OCI-LY7 (cell line): ENCODE measurements at regions not wholly inside any gene's neighbourhood (a gene's known extent, or its start where the extent isn't known, plus 50 kb on each side); places are given as distances from the start of the nearest gene placed in this dataset.

Experiments
- BruUV-seq: library from RNA; stranded (reverse); fragments of 400-500 nt; replicated peaks from 2 replicates; lab custom pipeline; 2021; lab: Mats Ljungman, UMichigan
- CTCF ChIA-PET: fragments of 300-600 bp; sonication (Branson Sonifier 250); formaldehyde crosslinking; loops from one replicate; lab custom pipeline; 2022; ENCODE audit warnings: antibody characterized with exemption; ENCODE audit not compliant: unreplicated experiment; lab: Charles Lee
- POLR2A ChIA-PET: fragments of 300-600 bp; sonication (Branson Sonifier 250); formaldehyde crosslinking; loops from one replicate; lab custom pipeline; 2022; ENCODE audit warnings: antibody characterized with exemption; lab: Charles Lee
- DNase-seq: peaks from one replicate; pipeline ENCODE4 v3.0.0-alpha.2; 2015; ENCODE audit warnings: low spot score
- H2AFZ ChIP-seq: fragments of 200-600 bp; sonication (generic), shearing (Covaris generic); 2 replicates; pipeline ENCODE4 v1.6.1; 2014; ENCODE audit warnings: mild to moderate bottlenecking, antibody characterized with exemption, low read length, moderate library complexity
- H3K27ac ChIP-seq: fragments of 200-600 bp; sonication (generic); 2 replicates; pipeline ENCODE4 v1.5.1; 2014; ENCODE audit warnings: mixed run types, low read depth, mild to moderate bottlenecking, moderate library complexity, low read length, inconsistent platforms; ENCODE audit not compliant: poor library complexity, severe bottlenecking
- H3K36me3 ChIP-seq: fragments of 200-600 bp; sonication (generic); 2 replicates; pipeline ENCODE4 v1.6.1; 2014; ENCODE audit warnings: mild to moderate bottlenecking, antibody characterized with exemption, low read length, moderate library complexity, mixed read lengths; ENCODE audit not compliant: insufficient read depth
- H3K4me1 ChIP-seq: fragments of 200-600 bp; sonication (generic); 2 replicates; pipeline ENCODE4 v1.5.1; 2014; ENCODE audit warnings: mild to moderate bottlenecking, low read length; ENCODE audit not compliant: insufficient read depth, poor library complexity, severe bottlenecking
- H3K4me2 ChIP-seq: fragments of 200-600 bp; sonication (generic); 2 replicates; pipeline ENCODE4 v1.6.1; 2014; ENCODE audit warnings: mild to moderate bottlenecking, low read length
- H3K4me3 ChIP-seq: fragments of 200-600 bp; sonication (generic); 2 replicates; pipeline ENCODE4 v1.5.1; 2014; ENCODE audit warnings: mild to moderate bottlenecking, low read depth, low read length; ENCODE audit not compliant: poor library complexity, severe bottlenecking
- H3K79me2 ChIP-seq: fragments of 200-600 bp; sonication (generic); 2 replicates; pipeline ENCODE4 v1.6.1; 2016; ENCODE audit warnings: low read depth, mild to moderate bottlenecking, low read length, moderate library complexity, mixed read lengths; ENCODE audit not compliant: insufficient read depth
- H3K9me2 ChIP-seq: fragments of 200-600 bp; sonication (generic); 2 replicates; pipeline ENCODE4 v1.6.1; 2016; ENCODE audit warnings: mild to moderate bottlenecking, low read length, mixed read lengths; ENCODE audit not compliant: insufficient read depth
- H3K9me3 ChIP-seq: fragments of 200-600 bp; sonication (generic); 2 replicates; pipeline ENCODE4 v1.6.1; 2014; ENCODE audit warnings: mild to moderate bottlenecking, mixed run types, low read length, mixed read lengths
- H4K20me1 ChIP-seq: fragments of 200-600 bp; sonication (generic); 2 replicates; pipeline ENCODE4 v1.6.1; 2014; ENCODE audit warnings: mild to moderate bottlenecking, antibody characterized with exemption, low read length, moderate library complexity, mixed read lengths; ENCODE audit not compliant: insufficient read depth
- CTCF ChIP-seq: fragments of 200-600 bp; sonication (generic); conservative IDR thresholded peaks from 2 replicates; pipeline ENCODE4 v1.5.1; 2014; ENCODE audit warnings: mild to moderate bottlenecking, antibody characterized with exemption, low read length, moderate library complexity, mixed read lengths
- EZH2phosphoT487 ChIP-seq: fragments of 200-600 bp; sonication (generic); IDR thresholded peaks from 2 replicates; pipeline ENCODE4 v1.6.1; 2018; ENCODE audit warnings: low read depth, borderline replicate concordance, mild to moderate bottlenecking, mixed run types, antibody characterized with exemption, low read length, moderate library complexity, mixed read lengths
- intact Hi-C: fragments of 100-400 bp; cut with micrococcal nuclease; formaldehyde crosslinking; loops from one replicate; pipeline ENCODE4 v1.10.0; 2022; ENCODE audit not compliant: unreplicated experiment

- intact Hi-C loops: no loop called here
- no peaks in the 10 kb centered on the region for H4K20me1 ChIP-seq
- no peaks in the 10 kb centered on the region for H3K79me2 ChIP-seq
- no peaks in the 10 kb centered on the region for H3K9me3 ChIP-seq
- H3K4me1 ChIP-seq: no peaks in the 10 kb centered on the region
- CTCF ChIA-PET: no interaction called here
- DNase-seq: no peak
- H2AFZ ChIP-seq: no peak overlapping the region
- TF ChIP-seq EZH2phosphoT487 (no peak), CTCF (no peak)
- BruUV-seq: no TSS peak
- H3K36me3 ChIP-seq: no peaks in the 10 kb centered on the region
- H3K4me2 ChIP-seq: no peak overlapping the region
- POLR2A ChIA-PET: no interaction called here
- no peak overlapping the region for H3K4me3 ChIP-seq
- no peaks in the 10 kb centered on the region for H3K9me2 ChIP-seq
- no peak overlapping the region for H3K27ac ChIP-seq
These were observed 82.8 kb downstream of the INHBB start for GRCh38 chr2:120428748-120429147.

DNA sequence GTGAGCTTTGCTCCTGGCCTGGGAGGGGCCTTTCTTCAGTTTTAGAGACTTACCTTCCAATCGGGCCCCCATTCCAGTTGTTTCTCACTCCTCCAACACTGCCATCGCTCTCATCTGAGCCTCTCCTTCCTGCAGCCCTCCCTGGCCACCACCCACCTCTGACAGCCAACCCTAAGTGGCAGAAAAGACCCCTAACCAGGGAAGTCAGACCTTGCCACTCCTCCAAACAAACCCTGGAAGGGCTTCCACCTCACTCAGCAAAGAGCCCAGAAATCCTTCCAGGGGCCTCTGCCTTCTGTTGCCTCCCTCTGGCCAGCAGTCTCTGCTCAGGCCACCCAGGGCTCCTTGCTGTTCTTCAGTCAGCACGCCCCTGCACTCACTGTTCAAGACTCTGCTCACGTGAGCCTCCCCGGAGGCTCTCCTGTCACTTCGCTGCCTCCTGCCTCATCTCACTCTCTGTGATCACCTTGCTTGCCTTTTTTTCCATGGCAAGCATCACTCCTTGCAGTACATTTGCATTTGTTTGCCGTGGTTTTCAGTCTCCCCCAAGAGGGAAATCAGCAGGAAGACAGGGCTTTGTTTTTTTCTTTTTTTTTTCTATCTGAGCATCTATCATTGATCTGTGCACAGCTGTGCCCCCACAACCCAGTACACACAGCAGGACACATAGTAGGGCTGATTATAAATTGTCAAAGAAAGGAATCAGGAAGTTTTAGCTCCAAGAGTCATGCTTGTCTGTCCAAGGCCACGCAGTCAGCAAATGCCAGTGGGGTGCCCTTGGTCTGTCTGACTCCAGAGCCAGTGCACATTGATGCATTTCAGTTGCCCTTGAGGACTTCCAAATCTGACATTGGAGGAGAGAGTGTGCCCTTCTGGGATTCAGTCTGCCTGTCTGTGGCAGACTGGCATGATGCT lies 83.9 kb downstream of the INHBB start:
- Histone ChIP-seq H3K4me1 (no peaks in the 10 kb centered on the region), H3K9me3 (no peaks in the 10 kb centered on the region), H3K4me3 (no peak overlapping the region), H3K9me2 (no peaks in the 10 kb centered on the region), H3K36me3 (no peaks in the 10 kb centered on the region), H3K27ac (no peak overlapping the region), H3K4me2 (no peak overlapping the region), H3K79me2 (no peaks in the 10 kb centered on the region), H2AFZ (no peak overlapping the region), H4K20me1 (no peaks in the 10 kb centered on the region)
- no peak for DNase-seq
- POLR2A ChIA-PET: no interaction called here
- no TSS peak for BruUV-seq
- TF ChIP-seq CTCF: no peak
- no peak for TF ChIP-seq EZH2phosphoT487
- intact Hi-C loops: no loop called here
- CTCF ChIA-PET: no interaction called here

GRCh38 chr2:120430501-120430830 lies 84.5 kb downstream of the INHBB start:
- Histone ChIP-seq H3K4me3 (no peak overlapping the region), H3K79me2 (no peaks in the 10 kb centered on the region), H4K20me1 (no peaks in the 10 kb centered on the region), H3K27ac (no peak overlapping the region), H3K36me3 (no peaks in the 10 kb centered on the region), H3K9me3 (no peaks in the 10 kb centered on the region), H3K4me2 (no peak overlapping the region), H3K4me1 (no peaks in the 10 kb centered on the region), H3K9me2 (no peaks in the 10 kb centered on the region), H2AFZ (no peak overlapping the region)
- BruUV-seq: no TSS peak
- no peak for DNase-seq
- intact Hi-C loops: no loop called here
- POLR2A ChIA-PET: no interaction called here
- CTCF ChIA-PET: no interaction called here
- TF ChIP-seq EZH2phosphoT487 (no peak), CTCF (no peak)
